H9 (cell line): ENCODE measurements at regions not wholly inside any gene's neighbourhood (a gene's known extent, or its start where the extent isn't known, plus 50 kb on each side); places are given as distances from the start of the nearest gene placed in this dataset.

Experiments used
- DNase-seq: peaks from one replicate; pipeline ENCODE4 v3.0.0-alpha.2; 2017
- H2AFZ ChIP-seq: one replicate; pipeline ENCODE4 v1.6.1; 2013; ENCODE audit warnings: mild to moderate bottlenecking, low read length, control low read depth, moderate library complexity
- H2AK5ac ChIP-seq: 2 replicates; pipeline ENCODE4 v1.6.1; 2013; ENCODE audit warnings: low read length, control low read depth, mixed read lengths; ENCODE audit not compliant: insufficient read length
- H2BK120ac ChIP-seq: one replicate; pipeline ENCODE4 v1.6.1; 2013; ENCODE audit warnings: low read depth, mild to moderate bottlenecking, low read length, control low read depth, inconsistent platforms; ENCODE audit not compliant: poor library complexity, severe bottlenecking
- H2BK12ac ChIP-seq: 2 replicates; pipeline ENCODE4 v1.6.1; 2013; ENCODE audit warnings: low read length, control low read depth, mixed read lengths, low read depth; ENCODE audit not compliant: insufficient read length
- H2BK15ac ChIP-seq: 2 replicates; pipeline ENCODE4 v1.6.1; 2013; ENCODE audit warnings: low read depth, low read length, control low read depth
- H2BK20ac ChIP-seq: one replicate; pipeline ENCODE4 v1.6.1; 2013; ENCODE audit warnings: low read depth, mild to moderate bottlenecking, low read length, control low read depth, inconsistent platforms; ENCODE audit not compliant: poor library complexity, severe bottlenecking
- H2BK5ac ChIP-seq: 2 replicates; pipeline ENCODE4 v1.6.1; 2013; ENCODE audit warnings: low read length, control low read depth, mixed read lengths; ENCODE audit not compliant: insufficient read length
- H3K14ac ChIP-seq: 2 replicates; pipeline ENCODE4 v1.6.1; 2013; ENCODE audit warnings: low read length, control low read depth; ENCODE audit not compliant: insufficient read depth
- H3K18ac ChIP-seq: 2 replicates; pipeline ENCODE4 v1.6.1; 2013; ENCODE audit warnings: low read depth, mild to moderate bottlenecking, mixed read lengths, low read length, control low read depth; ENCODE audit not compliant: insufficient read length
- H3K23ac ChIP-seq: 2 replicates; pipeline ENCODE4 v1.6.1; 2013; ENCODE audit warnings: low read length, control low read depth, mixed read lengths, low read depth; ENCODE audit not compliant: insufficient read length
- H3K23me2 ChIP-seq: 2 replicates; pipeline ENCODE4 v1.6.1; 2013; ENCODE audit warnings: low read depth, mild to moderate bottlenecking, mixed read lengths, low read length, control low read depth; ENCODE audit not compliant: insufficient read length, poor library complexity, severe bottlenecking
- H3K27ac ChIP-seq: 2 replicates; pipeline ENCODE4 v1.5.1; 2013; ENCODE audit warnings: low read length, control low read depth, mixed read lengths, low read depth; ENCODE audit not compliant: insufficient read length
- H3K27me3 ChIP-seq: 2 replicates; pipeline ENCODE4 v1.6.1; 2013; ENCODE audit warnings: low read length, control low read depth, inconsistent platforms; ENCODE audit not compliant: insufficient read depth
- H3K4ac ChIP-seq: 2 replicates; pipeline ENCODE4 v1.6.1; 2013; ENCODE audit warnings: low read depth, mild to moderate bottlenecking, control low read depth, inconsistent platforms, low read length, moderate library complexity
- H3K4me1 ChIP-seq: 2 replicates; pipeline ENCODE4 v1.6.1; 2013; ENCODE audit warnings: low read length, control low read depth, inconsistent platforms; ENCODE audit not compliant: insufficient read depth
- H3K4me2 ChIP-seq: 2 replicates; pipeline ENCODE4 v1.6.1; 2013; ENCODE audit warnings: low read length, control low read depth, mixed read lengths; ENCODE audit not compliant: insufficient read length, insufficient read depth
- H3K56ac ChIP-seq: 2 replicates; pipeline ENCODE4 v1.6.1; 2013; ENCODE audit warnings: low read depth, mild to moderate bottlenecking, mixed read lengths, low read length, control low read depth; ENCODE audit not compliant: insufficient read length
- H3K79me1 ChIP-seq: 2 replicates; pipeline ENCODE4 v1.6.1; 2013; ENCODE audit warnings: low read depth, mild to moderate bottlenecking, moderate library complexity, low read length, control low read depth, inconsistent platforms; ENCODE audit not compliant: insufficient read depth, poor library complexity, severe bottlenecking
- H3K79me2 ChIP-seq: 2 replicates; pipeline ENCODE4 v1.6.1; 2013; ENCODE audit warnings: low read length, control low read depth, inconsistent platforms; ENCODE audit not compliant: insufficient read depth
- H3K9ac ChIP-seq: 2 replicates; pipeline ENCODE4 v1.6.1; 2013; ENCODE audit warnings: low read length, control low read depth, mixed read lengths; ENCODE audit not compliant: insufficient read length; ENCODE audit errors: extremely low read depth
- H3K9me3 ChIP-seq: one replicate; pipeline ENCODE4 v1.6.1; 2013; ENCODE audit warnings: low read depth, low read length, inconsistent platforms; ENCODE audit not compliant: control insufficient read depth
- H3T11ph ChIP-seq: one replicate; pipeline ENCODE4 v1.6.1; 2013; ENCODE audit warnings: mild to moderate bottlenecking, low read length, control low read depth, inconsistent platforms
- H4K20me1 ChIP-seq: one replicate; pipeline ENCODE4 v1.6.1; 2013; ENCODE audit not compliant: control insufficient read depth, insufficient read length, insufficient read depth
- H4K5ac ChIP-seq: 2 replicates; pipeline ENCODE4 v1.6.1; 2013; ENCODE audit warnings: low read depth, mild to moderate bottlenecking, mixed read lengths, low read length, control low read depth; ENCODE audit not compliant: insufficient read length
- H4K8ac ChIP-seq: replicated peaks from 2 replicates; pipeline ENCODE4 v1.6.1; 2013; ENCODE audit warnings: low read length, control low read depth, mixed read lengths, low read depth; ENCODE audit not compliant: insufficient read length
- H4K91ac ChIP-seq: 2 replicates; pipeline ENCODE4 v1.6.1; 2013; ENCODE audit warnings: low read depth, mild to moderate bottlenecking, moderate library complexity, mixed read lengths, low read length, control low read depth; ENCODE audit not compliant: insufficient read length
- H3K27ac Mint-ChIP-seq, 3 experiments: 2 replicates in 2 of 3; 3 replicates in 1 of 3; pipeline ENCODE4 v1.8.0; 2020 to 2021; ENCODE audit warnings: mixed read lengths in 3 of 3, mild to moderate bottlenecking in 1 of 3, moderate library complexity in 1 of 3
- H3K27me3 Mint-ChIP-seq: 2 replicates; pipeline ENCODE4 v1.8.0; 2021; ENCODE audit warnings: low read depth, mild to moderate bottlenecking, moderate library complexity, mixed read lengths
- H3K36me3 Mint-ChIP-seq, 3 experiments: 2 replicates in 2 of 3; 3 replicates in 1 of 3; pipeline ENCODE4 v1.8.0; 2020 to 2021; ENCODE audit warnings: low read depth in 3 of 3, mixed read lengths in 3 of 3; ENCODE audit not compliant: insufficient read depth in 1 of 3
- H3K4me1 Mint-ChIP-seq, 2 experiments: 2 replicates each; pipeline ENCODE4 v1.8.0; 2020; ENCODE audit warnings: mixed read lengths in 2 of 2
- H3K4me3 Mint-ChIP-seq, 2 experiments: 2 replicates in 1 of 2; 3 replicates in 1 of 2; pipeline ENCODE4 v1.8.0; 2020 to 2021; ENCODE audit warnings: mild to moderate bottlenecking in 2 of 2, mixed read lengths in 2 of 2, moderate library complexity in 1 of 2
- H3K9me3 Mint-ChIP-seq, 2 experiments: 2 replicates in 1 of 2; 3 replicates in 1 of 2; pipeline ENCODE4 v1.8.0; 2020; ENCODE audit warnings: mild to moderate bottlenecking in 2 of 2, mixed read lengths in 2 of 2, moderate library complexity in 1 of 2
- WGBS: extraction: QIAGEN DNeasy Blood & Tissue Kit; methylation state at CpG from one replicate; pipeline ENCODE4 v1.1.7; 2013; ENCODE audit warnings: missing lambda C conversion rate, low lambda C conversion rate, mixed read lengths; ENCODE audit not compliant: insufficient read length; ENCODE audit errors: extremely low coverage; 5-methylcytosine and 5-hydroxymethylcytosine counted together
- TF ChIP-seq, protein P1 (sequence below): fragments of 200-600 bp; sonication (generic); conservative IDR thresholded peaks from 3 replicates; pipeline ENCODE4 v1.8.0; 2021; ENCODE audit warnings: antibody characterized with exemption, mild to moderate bottlenecking

- H3T11ph ChIP-seq: no peak overlapping the region
- Mint-ChIP-seq H3K4me3 (no peak overlapping the region), H3K27ac (no peak overlapping the region), H3K36me3 (no peaks in the 10 kb centered on the region), H3K27me3 (peaks cover 18% of the 10 kb centered on the region), H3K9me3 (no peaks in the 10 kb centered on the region), H3K4me1 (peaks cover 10 to 26% of the 10 kb centered on the region in 2 experiments)
- H3K56ac ChIP-seq: no peak overlapping the region
- no peak overlapping the region for H4K5ac ChIP-seq
- H2BK12ac ChIP-seq: no peak overlapping the region
- no peaks in the 10 kb centered on the region; the same call in 1 of the 2 replicates for H3K4me1 ChIP-seq
- no peak overlapping the region for H2BK120ac ChIP-seq
- H3K27ac ChIP-seq: no peak overlapping the region
- no peak overlapping the region for H2BK20ac ChIP-seq
- H2BK5ac ChIP-seq: no peak overlapping the region
- H3K27me3 ChIP-seq: no peaks in the 10 kb centered on the region
- H3K79me1 ChIP-seq: no peaks in the 10 kb centered on the region
- no peak overlapping the region for H3K4ac ChIP-seq
- no peaks in the 10 kb centered on the region for H4K20me1 ChIP-seq
- H3K79me2 ChIP-seq: no peaks in the 10 kb centered on the region
- no peak overlapping the region for H2AFZ ChIP-seq
- H3K9me3 ChIP-seq: no peaks in the 10 kb centered on the region
- H3K18ac ChIP-seq: no peak overlapping the region
- no peak overlapping the region for H4K8ac ChIP-seq
- no peak overlapping the region for H3K9ac ChIP-seq
- no CpG with 5 or more reads among the region's 2 CpGs for WGBS
- no peaks in the 10 kb centered on the region for H3K23me2 ChIP-seq
- no peak overlapping the region for H4K91ac ChIP-seq
- no peak overlapping the region for H3K4me2 ChIP-seq
- no peak overlapping the region for H3K14ac ChIP-seq
- no peak overlapping the region for H2BK15ac ChIP-seq
- no peak overlapping the region for H2AK5ac ChIP-seq
- TF ChIP-seq, protein P1, sequence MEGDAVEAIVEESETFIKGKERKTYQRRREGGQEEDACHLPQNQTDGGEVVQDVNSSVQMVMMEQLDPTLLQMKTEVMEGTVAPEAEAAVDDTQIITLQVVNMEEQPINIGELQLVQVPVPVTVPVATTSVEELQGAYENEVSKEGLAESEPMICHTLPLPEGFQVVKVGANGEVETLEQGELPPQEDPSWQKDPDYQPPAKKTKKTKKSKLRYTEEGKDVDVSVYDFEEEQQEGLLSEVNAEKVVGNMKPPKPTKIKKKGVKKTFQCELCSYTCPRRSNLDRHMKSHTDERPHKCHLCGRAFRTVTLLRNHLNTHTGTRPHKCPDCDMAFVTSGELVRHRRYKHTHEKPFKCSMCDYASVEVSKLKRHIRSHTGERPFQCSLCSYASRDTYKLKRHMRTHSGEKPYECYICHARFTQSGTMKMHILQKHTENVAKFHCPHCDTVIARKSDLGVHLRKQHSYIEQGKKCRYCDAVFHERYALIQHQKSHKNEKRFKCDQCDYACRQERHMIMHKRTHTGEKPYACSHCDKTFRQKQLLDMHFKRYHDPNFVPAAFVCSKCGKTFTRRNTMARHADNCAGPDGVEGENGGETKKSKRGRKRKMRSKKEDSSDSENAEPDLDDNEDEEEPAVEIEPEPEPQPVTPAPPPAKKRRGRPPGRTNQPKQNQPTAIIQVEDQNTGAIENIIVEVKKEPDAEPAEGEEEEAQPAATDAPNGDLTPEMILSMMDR: no peak
- no peak for DNase-seq
- H3K23ac ChIP-seq: no peak overlapping the region
Measured at GRCh38 chr11:115626414-115626813, 122.2 kb upstream of the CADM1 start.
